Liver (tissue), 8 donors: ENCODE measurements at regions not wholly inside any gene's neighbourhood (a gene's known extent, or its start where the extent isn't known, plus 50 kb on each side); places are given as distances from the start of the nearest gene placed in this dataset.

Experiments used
- DNase-seq: peaks from one replicate; pipeline ENCODE4 v3.0.0-alpha.2; 2017; ENCODE audit warnings: low spot score
- H3K27ac ChIP-seq, 2 donors: one replicate each; pipeline ENCODE4 v1.7.0; 2013; ENCODE audit warnings: inconsistent platforms in 2 of 2, low read length in 2 of 2, control low read depth in 1 of 2, low read depth in 1 of 2, mild to moderate bottlenecking in 1 of 2
- H3K27me3 ChIP-seq, 4 donors: one replicate each; pipeline versions ENCODE4 v1.6.1 to v1.7.0; 2013; ENCODE audit warnings: low read length in 3 of 4, inconsistent platforms in 1 of 4, mild to moderate bottlenecking in 1 of 4, moderate library complexity in 1 of 4; ENCODE audit not compliant: control insufficient read depth in 4 of 4, insufficient read depth in 4 of 4
- H3K36me3 ChIP-seq, 4 donors: one replicate each; pipeline versions ENCODE4 v1.6.1 to v1.7.0; 2013; ENCODE audit warnings: low read length in 3 of 4, mild to moderate bottlenecking in 3 of 4, low read depth in 1 of 4, moderate library complexity in 1 of 4; ENCODE audit not compliant: control insufficient read depth in 4 of 4, insufficient read depth in 3 of 4
- H3K4me1 ChIP-seq, 4 donors: one replicate each; pipeline versions ENCODE4 v1.6.1 to v1.7.0; 2013; ENCODE audit warnings: low read length in 3 of 4, mild to moderate bottlenecking in 3 of 4, moderate library complexity in 1 of 4; ENCODE audit not compliant: control insufficient read depth in 4 of 4, insufficient read depth in 4 of 4
- H3K4me3 ChIP-seq, 3 donors: one replicate each; pipeline versions ENCODE4 v1.6.1 to v1.7.0; 2013; ENCODE audit warnings: low read length in 3 of 3, control low read depth in 1 of 3, low read depth in 1 of 3, mild to moderate bottlenecking in 1 of 3
- H3K9ac ChIP-seq, 2 donors: one replicate each; pipeline ENCODE4 v1.7.0; 2013; ENCODE audit warnings: low read length in 2 of 2, mild to moderate bottlenecking in 2 of 2, moderate library complexity in 2 of 2, control low read depth in 1 of 2, low read depth in 1 of 2
- H3K9me3 ChIP-seq, 4 donors: one replicate each; pipeline versions ENCODE4 v1.6.1 to v1.7.0; 2013; ENCODE audit warnings: low read length in 3 of 4; ENCODE audit not compliant: control insufficient read depth in 4 of 4
- ATF3 ChIP-seq: IDR thresholded peaks from 2 replicates; pipeline ENCODE4 v1.6.1; 2016; ENCODE audit warnings: antibody characterized with exemption
- CTCF ChIP-seq: fragments of 150-350 bp; IDR thresholded peaks from 2 replicates; pipeline ENCODE4 v1.5.1; 2017; ENCODE audit warnings: improper control_type of control experiment, low read depth, low read length; ENCODE audit not compliant: missing input control
- EGR1 ChIP-seq, 2 donors: IDR thresholded peaks; 2 replicates each; pipeline ENCODE4 v1.6.1; 2016 to 2018; ENCODE audit warnings: antibody characterized with exemption in 2 of 2, low read depth in 2 of 2
- FOXA2 ChIP-seq: IDR thresholded peaks from 2 replicates; pipeline ENCODE4 v1.6.1; 2016; ENCODE audit warnings: antibody characterized with exemption
- GABPA ChIP-seq, 2 donors: IDR thresholded peaks in 1 of 2; conservative IDR thresholded peaks in 1 of 2; 2 replicates each; pipeline ENCODE4 v1.6.1; 2016; ENCODE audit warnings: antibody characterized with exemption in 2 of 2, mild to moderate bottlenecking in 1 of 2, moderate library complexity in 1 of 2
- HNF4A ChIP-seq, 2 donors: conservative IDR thresholded peaks; 2 replicates each; pipeline ENCODE4 v1.6.1; 2016; ENCODE audit warnings: antibody characterized with exemption in 2 of 2, mild to moderate bottlenecking in 2 of 2
- HNF4G ChIP-seq: IDR thresholded peaks from 2 replicates; pipeline ENCODE4 v1.6.1; 2016; ENCODE audit warnings: antibody characterized with exemption
- MAX ChIP-seq: IDR thresholded peaks from 2 replicates; pipeline ENCODE4 v1.6.1; 2016; ENCODE audit warnings: antibody characterized with exemption
- RAD21 ChIP-seq, 2 donors: IDR thresholded peaks; 2 replicates each; pipeline ENCODE4 v1.6.1; 2016; ENCODE audit warnings: antibody characterized with exemption in 2 of 2, mild to moderate bottlenecking in 2 of 2
- REST ChIP-seq: IDR thresholded peaks from 2 replicates; pipeline ENCODE4 v1.6.1; 2016; ENCODE audit warnings: antibody characterized with exemption, mild to moderate bottlenecking
- SP1 ChIP-seq: IDR thresholded peaks from 2 replicates; pipeline ENCODE4 v1.6.1; 2018; ENCODE audit warnings: antibody characterized with exemption, mild to moderate bottlenecking
- TAF1 ChIP-seq: conservative IDR thresholded peaks from 2 replicates; pipeline ENCODE4 v1.6.1; 2016; ENCODE audit warnings: antibody characterized with exemption, mild to moderate bottlenecking
- YY1 ChIP-seq: IDR thresholded peaks from 2 replicates; pipeline ENCODE4 v1.6.1; 2016; ENCODE audit warnings: antibody characterized with exemption, mild to moderate bottlenecking
- ZBTB33 ChIP-seq: IDR thresholded peaks from 2 replicates; pipeline ENCODE4 v1.6.1; 2016; ENCODE audit warnings: antibody characterized with exemption
- WGBS: extraction: QIAGEN DNeasy Blood & Tissue Kit; methylation state at CpG from one replicate; pipeline ENCODE4 v1.1.7; 2013; 5-methylcytosine and 5-hydroxymethylcytosine counted together
- donor health status: healthy.
- donor health status: healthy.
- donor health status: healthy.
- donor health status: healthy.
- donor health status: healthy.

- 26% methylated on average over 11 of the region's 11 CpGs for WGBS
- peak overlapping the region in 1 of 2 donors; percentile 80 for H3K9ac ChIP-seq
- no peak for DNase-seq
Measured at GRCh38 chr12:68538726-68539614, 71.7 kb upstream of the RAP1B start.

More at GRCh38 chr12:68538726-68539614, 71.7 kb upstream of the RAP1B start:
- H3K4me1 ChIP-seq = peaks cover 0 to 15% (median 6%) of the 10 kb centered on the region in 4 donors
- H3K27ac ChIP-seq = peak overlapping the region; percentile 58 to 87
- H3K27me3 ChIP-seq = no peaks in the 10 kb centered on the region
- no peak for TF ChIP-seq FOXA2
- peak in 1 of 2 donors; percentile 23 for TF ChIP-seq RAD21 (IDR thresholded peaks at IDR 0.05)
- no peak for TF ChIP-seq ZBTB33
- peak; percentile 46 for TF ChIP-seq SP1
- no peak for TF ChIP-seq CTCF
- TF ChIP-seq MAX = no peak
- TF ChIP-seq HNF4A (conservative IDR thresholded peaks at IDR 0.05) = no peak
- peak; percentile 96 for TF ChIP-seq YY1
- TF ChIP-seq HNF4G = no peak
- TF ChIP-seq GABPA (IDR thresholded peaks at IDR 0.05 in 1 of 2, conservative IDR thresholded peaks at IDR 0.05 in 1 of 2) = no peak
- TF ChIP-seq TAF1 = no peak
- peak; percentile 20 for TF ChIP-seq ATF3
- no peak for TF ChIP-seq EGR1 (IDR thresholded peaks at IDR 0.05; ENCODE audit: low read depth in 2 of 2)
- peak; percentile 33 for TF ChIP-seq REST
- H3K36me3 ChIP-seq = no peaks in the 10 kb centered on the region
- H3K9me3 ChIP-seq = no peaks in the 10 kb centered on the region
- peak overlapping the region; percentile 30 to 53 (median 32) for H3K4me3 ChIP-seq
